GM21529 (cell line): ENCODE measurements at regions not wholly inside any gene's neighbourhood (a gene's known extent, or its start where the extent isn't known, plus 50 kb on each side); places are given as distances from the start of the nearest gene placed in this dataset.

ENCODE experiments used
- ATAC-seq: cut with Tn5 transposase; IDR thresholded peaks from one replicate; pipeline ENCODE4 v1.9.1; 2021; ENCODE audit not compliant: unreplicated experiment

DNA sequence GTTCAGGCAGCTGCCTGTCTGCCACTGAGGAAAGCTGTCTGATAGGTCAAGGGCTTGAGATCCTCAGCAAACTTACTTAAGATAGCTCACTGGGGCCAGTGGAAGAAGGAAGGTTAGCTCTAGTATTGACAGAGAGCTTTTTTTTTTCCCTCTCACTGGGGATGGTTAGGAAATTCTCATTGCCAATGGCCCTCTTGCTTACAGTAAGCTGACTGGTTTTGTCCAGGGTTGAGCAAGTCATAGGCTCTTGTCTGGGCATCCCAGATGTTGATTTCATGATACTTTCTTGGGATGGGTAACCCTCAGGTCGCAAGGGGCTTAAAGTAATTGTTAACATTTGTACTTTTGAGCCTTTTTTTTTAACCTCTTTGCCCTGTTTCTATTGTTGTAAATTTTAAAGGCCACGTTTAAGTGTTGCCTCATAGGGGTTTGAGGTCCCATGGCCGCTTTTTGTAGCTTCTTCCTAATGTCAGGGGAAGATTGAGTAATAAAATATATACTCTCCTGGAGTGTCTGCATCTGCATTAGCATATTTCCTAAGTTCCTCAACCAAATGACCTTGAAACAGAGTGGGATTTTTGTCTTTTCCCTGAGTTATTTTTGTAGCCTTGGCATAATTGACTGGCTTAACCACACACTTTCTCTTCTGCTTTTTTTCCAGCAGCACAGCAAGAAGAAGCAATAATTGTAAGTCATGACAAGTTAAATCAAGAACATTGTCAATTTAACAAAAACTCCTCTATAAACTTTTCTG is 716.0 kb downstream of the LRFN5 start:
- no peak for ATAC-seq

DNA sequence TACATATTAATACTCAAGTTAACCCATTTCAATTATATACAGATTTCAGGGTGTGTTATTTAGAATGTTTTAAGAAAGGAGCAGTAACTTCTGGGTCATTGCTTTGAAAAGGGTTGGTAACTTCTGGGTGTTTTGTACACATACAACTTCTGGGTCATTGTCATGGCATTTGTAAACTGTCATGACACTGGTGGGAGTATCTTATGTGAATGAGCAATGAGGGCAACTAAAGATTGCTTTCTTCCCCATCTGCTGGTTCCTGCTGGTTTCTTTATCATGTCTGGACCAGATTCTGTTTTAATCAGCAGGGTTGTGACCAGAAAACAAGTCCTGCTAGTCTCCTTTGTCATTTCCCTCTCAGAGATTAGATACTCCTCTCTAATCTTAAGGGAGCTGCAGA is 713.3 kb downstream of the LRFN5 start:
- no peak for ATAC-seq

DNA sequence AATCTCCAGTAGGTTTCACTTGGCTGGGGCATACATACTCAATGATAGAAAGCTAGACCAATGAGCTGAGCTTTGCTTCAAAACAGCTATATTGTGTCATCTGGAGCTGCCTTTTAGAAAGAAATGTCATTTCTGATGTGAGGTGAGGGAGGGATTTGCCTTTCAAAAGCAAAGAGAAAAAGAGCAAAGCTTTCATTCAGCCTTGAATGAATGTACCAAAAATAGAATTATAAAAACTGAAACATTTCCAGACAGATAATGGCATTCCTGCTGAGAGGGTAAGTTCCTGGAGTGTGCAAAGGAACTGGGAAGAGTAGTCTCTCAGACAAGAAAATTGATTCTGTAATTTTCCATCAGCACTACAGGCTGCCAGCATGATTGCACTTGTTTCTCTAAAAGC is 710.0 kb downstream of the LRFN5 start:
- no peak for ATAC-seq

DNA sequence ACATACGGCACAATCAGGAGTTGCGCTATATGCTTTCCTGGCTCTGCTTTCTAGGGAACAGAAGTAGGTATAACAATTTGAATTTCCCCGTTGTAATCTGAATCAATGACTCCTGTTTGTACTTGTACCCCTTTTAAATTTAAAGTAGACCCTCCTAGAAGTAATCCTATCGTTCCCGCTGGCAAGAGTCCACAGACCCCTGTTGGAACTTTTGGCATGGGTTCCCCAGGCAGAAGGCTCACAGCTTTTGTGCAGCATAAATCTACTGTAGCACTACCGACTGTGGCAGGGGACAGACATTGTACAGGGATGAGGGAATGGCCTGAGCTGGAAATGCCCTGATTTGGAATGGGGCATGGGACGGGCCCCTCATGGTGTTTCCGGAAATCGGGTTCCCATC is 705.2 kb downstream of the LRFN5 start:
- no peak for ATAC-seq

DNA sequence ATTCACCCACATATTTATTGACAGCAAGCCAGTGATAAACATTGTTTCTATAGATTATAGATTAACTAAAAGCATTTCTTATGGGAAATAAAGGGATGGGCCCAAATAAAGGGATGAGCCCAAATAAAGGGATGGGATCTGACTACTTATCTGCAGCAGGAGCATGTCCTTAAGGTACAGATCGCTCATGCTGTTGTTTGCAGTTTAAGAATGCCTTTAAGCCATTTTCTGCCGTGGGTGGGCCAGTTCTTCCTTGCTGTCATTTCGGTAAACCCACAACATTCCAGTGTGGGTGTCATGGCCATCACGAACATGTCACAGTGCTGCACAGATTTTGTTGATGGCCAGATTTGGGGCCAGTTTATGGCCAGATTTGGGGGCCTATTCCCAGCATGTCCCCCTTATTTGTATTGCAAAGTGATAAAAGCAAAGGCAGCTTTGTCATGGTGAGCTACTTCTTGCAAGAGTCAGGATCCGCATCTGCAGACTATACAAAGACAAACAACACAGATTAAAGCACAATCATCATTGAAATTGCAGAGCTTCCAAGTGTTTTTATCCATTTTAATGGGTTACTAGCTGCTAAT is 700.7 kb downstream of the LRFN5 start:
- no peak for ATAC-seq

DNA sequence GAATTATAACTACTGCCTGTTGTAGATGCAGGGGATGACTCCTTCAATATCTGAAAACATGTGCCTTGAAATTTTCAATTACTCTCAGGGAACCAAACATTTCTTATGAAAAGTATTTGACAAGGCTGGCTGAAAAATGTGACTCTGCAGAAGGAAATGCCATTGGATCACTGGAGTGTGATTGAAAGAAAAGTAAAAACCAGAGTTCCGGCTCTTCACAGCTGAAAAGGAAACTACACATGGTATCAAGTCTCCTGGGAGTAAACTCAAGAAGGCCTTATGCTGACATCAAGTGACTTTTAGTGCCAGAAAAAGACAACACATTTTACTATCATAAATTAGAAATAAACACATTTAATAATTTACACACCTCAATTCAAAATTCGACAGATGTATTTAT is 693.0 kb downstream of the LRFN5 start:
- ATAC-seq: no peak

DNA sequence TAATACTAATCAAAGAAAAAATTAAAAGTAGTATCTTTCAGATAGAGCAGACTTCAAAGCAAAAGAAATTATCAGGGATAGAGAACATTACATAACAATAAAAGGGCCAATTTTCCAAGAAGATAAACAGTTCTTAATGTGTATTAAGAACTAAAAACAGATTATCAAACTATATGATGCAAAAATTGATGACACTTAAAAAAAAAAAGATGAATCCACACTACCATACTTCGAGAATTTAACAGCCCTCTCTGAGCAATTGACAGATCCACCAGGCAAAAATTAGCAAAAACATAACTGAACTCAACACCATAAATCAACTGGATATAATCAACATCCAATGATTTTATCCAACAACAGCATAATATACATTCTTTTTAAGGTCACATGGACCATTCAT is 686.5 kb downstream of the LRFN5 start:
- ATAC-seq: no peak

DNA sequence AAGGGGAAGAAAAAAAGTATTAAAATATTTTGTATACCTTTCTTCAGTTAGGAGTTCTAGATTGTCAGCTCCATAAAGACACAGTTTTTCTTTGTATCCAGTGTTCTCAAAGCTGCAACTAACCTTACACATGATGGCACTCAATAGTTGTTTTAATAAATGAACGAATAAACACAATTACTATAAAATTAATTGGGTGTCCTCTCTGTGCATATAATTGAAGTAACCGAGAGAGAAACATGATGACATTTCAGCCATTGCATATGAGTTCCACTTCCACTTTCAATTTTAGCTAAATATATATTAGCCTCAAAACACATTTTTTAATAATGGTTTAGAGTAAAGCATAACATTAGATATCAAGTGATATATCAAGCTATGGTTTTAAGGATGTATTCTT is 671.2 kb downstream of the LRFN5 start:
- no peak for ATAC-seq

DNA sequence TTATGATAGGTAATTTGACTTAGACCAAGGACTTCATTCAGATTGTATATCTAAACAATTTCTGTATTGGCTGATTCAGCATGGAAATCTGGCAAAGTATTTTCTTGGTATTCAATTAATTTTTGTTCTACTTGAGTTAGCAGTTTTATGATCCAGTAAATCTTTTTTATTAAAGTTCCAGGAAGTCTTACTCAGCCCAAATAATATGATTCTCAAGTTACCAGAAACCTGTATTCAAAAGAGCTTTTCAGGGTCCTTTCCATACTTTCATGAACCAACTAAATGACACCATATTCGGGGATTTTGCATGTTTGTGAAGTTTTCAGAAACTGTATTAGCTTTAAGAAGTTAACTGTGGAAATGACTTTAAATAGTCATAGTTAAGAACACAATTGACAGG is 662.6 kb downstream of the LRFN5 start:
- ATAC-seq: no peak

DNA sequence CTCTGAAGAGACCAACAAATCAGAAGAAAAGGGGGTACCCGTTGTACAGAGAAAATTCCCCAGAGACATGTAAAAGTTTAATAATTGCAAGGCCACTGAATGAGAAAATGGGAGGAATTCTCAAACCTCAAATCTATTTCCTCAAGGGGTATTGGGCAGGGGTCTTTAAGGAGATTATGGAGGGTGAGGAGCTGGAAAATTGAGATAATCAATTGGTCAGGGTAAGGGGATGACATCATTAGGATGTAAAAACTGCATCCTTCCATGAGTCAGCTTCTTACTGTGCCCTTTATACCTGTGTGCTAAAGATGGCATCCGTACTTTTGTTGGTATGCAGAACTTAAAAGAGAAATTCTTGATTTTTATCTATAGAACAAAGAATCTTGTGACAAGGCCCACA is 641.5 kb downstream of the LRFN5 start:
- no peak for ATAC-seq

DNA sequence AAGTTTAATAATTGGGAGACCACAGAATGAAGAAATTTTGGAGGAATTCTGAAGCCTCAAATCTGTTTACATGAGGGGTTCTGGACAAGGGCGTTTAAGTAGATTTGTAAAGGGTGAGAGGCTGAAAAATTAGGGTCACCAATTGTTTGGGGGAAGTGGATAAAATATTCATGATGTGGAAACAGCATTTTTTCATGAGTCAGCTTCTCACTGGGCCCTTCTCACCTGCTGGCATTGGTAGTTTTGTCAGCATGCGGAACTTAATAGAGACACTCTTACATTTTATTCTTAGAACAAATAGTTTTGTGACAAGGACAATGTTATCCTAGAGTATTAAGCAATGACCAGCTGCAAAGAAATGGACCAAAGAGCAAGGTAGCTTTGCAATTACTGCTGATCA is 634.4 kb downstream of the LRFN5 start:
- no peak for ATAC-seq

DNA sequence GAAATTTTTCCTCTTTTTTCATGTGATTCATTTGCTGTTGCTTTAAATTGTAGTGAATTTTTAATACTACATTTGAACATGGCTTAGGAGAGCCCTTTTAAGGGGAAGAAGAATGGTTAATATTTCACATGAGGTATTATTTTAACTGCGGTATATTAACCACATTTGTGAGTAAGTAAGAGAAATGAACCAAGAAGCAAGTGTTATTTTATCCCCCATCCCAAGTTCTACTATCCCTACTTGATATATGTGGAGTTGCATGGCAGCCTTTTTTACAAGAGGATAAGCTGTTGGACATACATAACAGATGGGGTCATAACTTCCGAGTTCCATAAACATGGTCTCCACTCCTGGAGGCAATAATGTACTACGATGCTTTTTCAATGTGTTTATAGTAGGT is 623.3 kb downstream of the LRFN5 start:
- ATAC-seq: no peak

DNA sequence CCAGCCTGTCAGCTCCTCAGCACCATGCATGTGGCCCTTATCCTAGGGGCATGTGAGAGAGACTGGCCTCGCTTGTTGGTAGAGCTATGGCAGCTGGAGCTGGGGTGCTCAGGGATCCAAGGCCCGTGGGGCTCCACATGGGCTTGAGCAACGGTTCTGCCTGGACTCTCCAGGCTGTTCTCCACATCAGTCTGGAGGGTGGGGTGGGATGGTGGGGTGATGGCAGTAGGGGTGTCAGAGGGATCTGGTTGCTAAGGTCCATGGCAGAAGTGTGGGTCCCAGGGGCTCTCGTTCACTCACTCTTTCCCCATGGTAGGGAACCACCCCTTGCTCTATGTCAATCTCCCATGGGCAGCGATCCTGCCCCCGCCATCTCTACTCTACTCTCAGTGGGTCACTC is 622.6 kb downstream of the LRFN5 start:
- ATAC-seq: no peak

DNA sequence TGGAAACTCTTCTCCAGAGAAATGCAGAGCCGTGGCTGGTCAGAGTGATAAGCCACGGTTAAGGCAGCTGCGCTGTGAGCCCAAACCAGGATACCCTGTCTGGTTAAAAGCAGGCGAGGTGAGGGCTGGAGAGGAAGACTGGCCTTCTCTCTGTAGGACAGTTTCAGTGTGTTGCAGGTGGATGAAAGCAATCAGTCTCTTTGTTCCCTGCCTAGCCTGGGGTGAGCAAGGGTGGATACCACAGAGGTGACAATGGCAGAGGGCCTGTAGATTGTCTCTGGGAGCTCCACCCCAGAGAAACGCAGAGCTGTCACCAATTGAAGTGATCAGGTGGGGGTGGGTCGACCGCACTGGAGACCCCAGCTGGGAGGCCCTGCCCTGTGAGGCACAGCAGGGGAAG is 621.9 kb downstream of the LRFN5 start:
- ATAC-seq: no peak

DNA sequence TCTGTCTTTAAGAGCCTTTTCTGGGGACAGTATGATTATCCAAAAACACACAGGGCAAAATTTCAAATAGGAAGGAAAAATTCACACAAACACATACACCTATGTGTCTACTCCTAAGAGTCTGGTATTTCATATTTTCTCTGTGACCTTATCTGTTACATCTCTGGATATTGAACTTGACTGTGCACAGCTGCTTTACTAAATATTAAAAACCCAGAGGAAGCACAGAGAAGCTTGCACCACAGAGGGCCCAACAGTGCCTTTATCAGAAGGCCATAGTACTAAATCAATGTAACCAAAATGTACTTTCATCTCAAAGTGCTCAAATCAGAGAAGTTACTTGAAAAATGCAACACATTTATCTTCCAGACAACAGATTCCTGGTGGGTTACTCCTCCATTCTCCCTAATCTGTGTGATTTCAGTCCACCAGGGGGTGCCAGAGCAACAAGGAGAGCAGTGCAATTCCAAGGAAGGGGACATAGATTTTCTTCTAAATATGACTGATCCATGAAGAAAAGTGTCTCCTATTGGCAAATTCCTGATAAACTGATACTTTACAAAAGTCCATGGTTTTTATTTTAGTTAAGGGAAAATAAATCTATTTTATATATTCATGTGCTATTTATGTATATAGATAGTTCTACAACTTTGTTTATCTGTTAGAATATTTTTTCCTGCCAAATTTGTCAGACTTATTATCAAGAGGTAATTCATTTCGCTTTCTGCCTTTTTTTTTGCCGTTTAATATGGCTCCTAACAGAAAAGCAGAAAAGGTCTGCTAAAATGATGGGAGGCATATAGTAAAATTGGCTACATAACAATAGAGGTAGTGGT is 617.6 kb downstream of the LRFN5 start:
- no peak for ATAC-seq

DNA sequence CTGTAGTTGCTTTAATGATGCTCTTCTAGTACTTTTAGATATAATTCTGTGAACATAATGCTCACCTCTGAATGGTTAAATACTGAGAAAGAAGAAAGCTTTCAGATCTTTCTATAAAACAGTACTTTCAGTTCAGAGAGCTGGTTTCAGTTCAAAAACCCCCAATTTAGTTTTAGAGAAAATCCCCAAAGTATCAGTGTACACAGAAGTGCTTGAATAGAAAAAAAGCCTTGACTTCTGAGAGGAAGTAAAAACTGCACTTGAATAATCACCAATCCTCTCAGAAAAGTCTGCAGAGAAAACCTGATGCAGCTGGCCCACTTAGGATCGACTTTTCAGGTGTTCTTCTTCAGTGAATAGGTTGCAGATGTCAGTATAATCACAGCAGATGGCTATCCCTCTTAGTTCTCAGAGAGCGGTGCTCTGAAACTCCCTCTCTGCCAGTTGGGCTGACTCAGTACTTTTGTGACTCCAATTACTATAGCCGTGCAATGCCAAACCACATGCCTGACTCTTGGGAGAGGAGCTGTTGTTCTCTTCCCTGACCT is 616.3 kb downstream of the LRFN5 start:
- ATAC-seq: peak; percentile 89

DNA sequence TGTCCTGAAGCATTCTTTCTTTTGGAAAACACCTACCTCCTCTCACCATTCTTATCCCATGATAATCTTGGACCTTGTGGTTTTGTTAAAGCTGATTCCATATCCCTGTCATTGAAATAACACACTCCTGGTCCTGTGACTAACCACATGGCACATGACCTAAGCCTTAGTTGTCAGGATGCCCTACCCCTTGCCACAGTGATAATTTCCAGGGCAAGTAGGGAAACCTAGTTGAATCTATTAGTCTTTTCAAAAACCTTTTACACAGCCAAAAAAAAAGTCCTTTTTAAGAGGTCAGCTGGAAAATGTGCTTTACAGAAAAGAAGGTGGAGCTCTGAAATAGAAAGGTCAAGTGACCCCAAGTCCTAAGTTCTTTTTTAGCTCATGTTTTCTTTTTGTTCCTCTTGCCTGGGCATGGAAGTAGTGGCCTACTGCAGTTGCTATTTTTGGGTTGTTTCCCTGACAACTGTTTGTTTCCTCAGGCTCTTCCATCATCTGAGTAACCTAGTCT is 608.4 kb downstream of the LRFN5 start:
- ATAC-seq: no peak

DNA sequence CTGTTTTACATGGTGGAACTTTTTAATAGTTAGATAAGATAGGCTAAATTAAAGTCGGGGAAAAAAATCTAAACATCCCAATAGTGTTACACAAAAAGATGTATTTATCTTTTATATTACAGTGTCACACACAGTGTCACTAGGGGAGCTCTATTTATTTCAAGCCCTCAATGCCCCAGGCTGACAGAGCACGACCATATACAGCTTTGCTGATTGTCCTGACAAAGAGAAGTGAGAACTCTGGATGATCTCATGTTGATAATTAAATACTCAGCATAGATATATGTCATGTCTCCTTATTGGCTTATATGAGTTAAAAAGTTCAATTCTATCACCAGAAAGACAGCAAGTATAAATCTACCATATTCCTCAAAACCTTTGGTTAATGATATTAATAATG is 594.3 kb downstream of the LRFN5 start:
- no peak for ATAC-seq

DNA sequence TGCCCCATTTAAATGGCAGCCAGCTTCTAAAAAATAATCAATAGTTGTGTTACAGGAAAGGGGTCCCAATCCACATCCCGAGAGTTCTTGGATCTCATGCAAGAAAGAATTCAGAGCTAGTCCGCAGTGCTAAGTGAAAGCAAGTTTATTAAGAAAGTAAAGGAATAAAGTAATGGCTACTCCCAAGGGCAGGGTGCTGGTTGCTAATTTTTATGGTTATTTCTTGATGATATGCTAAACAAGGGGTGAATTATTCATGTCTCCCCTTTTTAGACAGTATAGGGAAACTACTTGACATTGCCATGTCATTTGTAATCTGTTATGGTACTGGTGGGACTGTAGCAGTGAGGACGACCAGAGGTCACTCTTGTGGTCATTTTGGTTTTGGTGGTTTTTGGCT is 591.3 kb downstream of the LRFN5 start:
- no peak for ATAC-seq

DNA sequence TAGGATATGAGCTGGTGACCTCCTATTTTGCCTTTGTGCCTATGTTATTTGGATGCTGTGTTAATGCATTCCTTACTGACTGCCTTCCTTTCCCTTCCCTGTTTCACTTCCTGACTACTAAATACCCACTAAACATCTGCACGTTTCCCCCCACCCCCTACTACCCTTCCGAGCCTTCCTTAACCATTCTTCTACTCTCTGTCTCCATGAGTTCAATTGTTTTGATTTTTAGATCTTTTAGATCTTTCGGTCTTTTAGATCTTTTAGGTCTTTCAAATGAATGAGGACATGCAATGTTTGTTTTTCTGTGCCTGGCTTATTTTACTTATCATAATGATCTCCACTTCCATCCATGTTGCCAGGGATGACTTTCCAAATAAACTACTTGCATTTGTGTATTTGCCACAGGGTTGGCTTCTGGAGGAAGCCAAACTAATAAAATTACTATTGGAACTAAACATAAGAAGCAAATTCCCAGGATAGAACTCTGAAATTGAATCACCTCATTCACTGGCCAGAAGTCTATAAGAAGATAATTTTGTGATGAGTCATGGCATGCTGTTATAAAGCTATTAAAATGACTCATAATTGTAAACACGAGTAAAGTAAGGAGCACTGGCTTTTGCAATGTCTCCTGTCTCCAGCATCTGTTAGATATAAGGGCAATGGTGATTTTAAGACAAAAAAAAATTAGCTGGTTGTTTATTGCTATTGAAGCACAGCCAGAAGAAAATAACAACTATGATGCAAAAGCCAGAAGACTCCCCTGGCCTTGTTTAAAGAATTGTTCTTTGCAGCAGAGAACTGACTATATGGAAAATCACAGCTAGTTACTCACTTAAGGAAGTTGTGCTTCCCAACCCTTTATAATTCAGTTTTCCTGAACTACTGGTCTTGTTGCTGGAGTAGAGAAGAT is 586.3 kb downstream of the LRFN5 start:
- ATAC-seq: no peak

DNA sequence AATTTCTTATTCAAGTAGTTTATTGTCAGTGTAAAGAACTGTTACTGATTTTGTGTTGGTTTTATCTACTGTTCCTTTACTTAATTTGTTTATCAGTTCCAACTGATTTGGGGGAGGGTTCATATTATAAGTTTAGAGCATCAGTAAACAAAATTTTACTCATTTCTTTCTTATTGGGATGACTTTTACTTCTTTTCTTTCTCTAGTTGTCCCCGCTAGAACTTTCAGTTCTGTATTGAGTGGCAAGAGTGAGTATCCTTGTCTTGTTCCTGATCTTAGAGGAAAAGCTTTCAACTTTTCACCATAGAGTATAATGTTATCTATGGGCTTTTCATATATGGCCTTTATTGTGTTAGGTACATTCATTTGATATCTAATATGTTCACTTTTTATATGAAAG is 584.1 kb downstream of the LRFN5 start:
- no peak for ATAC-seq
